ENCODE measurements at regions not wholly inside any gene's neighbourhood (a gene's known extent, or its start where the extent isn't known, plus 50 kb on each side); places are given as distances from the start of the nearest gene placed in this dataset.

DNA sequence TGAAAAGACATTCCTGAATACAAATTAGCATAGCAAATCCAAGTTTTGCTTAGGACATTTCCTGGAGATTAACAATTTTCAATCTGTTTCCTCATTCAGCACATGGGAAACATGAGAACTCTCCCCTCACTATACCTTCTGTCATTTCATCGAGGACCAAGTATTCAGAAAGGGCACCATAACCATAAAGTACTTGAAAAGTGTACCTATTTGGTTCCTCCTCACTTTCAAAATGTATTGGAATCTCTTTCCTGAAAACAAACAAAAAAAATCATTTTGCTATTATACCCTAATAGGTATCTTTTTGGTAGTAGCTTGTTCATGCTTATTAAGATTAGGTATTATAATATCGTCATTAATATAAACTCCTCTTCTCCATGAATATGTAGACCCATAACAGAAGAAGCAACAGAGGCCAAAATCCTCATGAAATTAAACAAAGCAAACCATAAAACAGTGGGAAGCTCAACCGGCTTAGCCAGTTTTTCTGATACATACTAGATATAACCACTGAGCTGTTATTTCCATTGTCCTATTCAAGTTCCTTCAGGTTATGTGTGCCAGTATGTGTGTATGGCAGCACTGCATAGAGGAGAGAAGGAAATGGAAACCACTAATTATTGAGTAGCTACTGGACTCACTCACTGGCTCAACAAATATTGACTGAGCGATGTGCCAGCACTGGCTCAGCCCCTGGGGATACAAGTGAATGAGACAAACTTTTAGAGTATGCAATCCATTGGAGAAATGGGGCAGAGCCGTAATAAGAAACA, 274.0 kb downstream of the MAFB start:
- H3K4me3 ChIP-seq (ENCODE audit: low read depth, low read length): no peak overlapping the region

- H3K4me3 ChIP-seq (ENCODE audit: low read depth, low read length): no peak overlapping the region
These were observed 279.0 kb downstream of the MAFB start for GRCh38 chr20:40410028-40410427.

GRCh38 chr20:40397467-40397866, 291.6 kb downstream of the MAFB start:
- no peak overlapping the region for H3K4me3 ChIP-seq (ENCODE audit: low read depth, low read length)

DNA sequence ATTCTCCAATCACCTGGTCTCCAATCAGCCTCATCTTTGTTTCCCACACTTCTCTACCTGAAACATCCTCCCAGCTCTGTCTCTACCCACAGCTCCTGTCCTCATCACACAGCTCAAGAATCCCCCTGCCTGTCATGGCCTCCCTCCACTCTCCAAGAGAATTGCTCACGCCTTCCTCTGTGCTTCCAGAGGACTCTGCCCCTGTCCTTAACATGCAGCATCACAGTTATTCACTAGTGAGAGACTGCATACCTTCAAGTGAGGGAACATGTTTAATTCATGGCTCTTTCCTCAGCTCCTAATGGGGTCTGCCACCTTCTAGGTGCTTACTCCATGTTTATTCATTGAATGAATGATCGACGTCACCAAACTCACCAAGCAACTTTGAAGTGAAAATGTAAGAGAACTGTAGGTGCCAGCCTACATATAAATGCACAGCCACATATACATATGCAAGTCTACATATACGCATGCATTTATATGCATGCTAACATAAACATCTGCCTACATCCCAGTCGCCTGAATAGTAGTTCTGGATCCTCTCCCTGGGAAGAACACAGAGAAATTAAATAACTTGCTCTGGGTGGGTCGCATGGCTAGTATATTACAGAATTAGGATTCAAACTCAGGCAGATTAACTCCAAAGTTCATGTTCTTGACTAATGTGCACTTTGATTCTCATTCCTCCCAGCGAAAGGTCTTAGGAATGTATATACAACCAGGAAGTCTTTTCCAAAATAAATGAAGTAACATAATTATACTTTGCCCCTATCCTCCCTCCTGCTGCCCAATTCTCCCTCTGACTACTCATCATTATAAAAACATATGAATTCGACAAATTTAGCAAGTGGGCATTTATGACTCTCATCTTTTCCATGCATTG, 295.6 kb downstream of the MAFB start:
- H3K4me3 ChIP-seq (ENCODE audit: low read depth, low read length): no peak overlapping the region

- no peak overlapping the region for H3K4me3 ChIP-seq (ENCODE audit: low read depth, low read length)
These were observed 298.4 kb downstream of the MAFB start for GRCh38 chr20:40390654-40391053.

- no peak overlapping the region for H3K4me3 ChIP-seq (ENCODE audit: low read depth, low read length)
These were observed 318.2 kb downstream of the MAFB start for GRCh38 chr20:40370800-40371199.

- H3K4me3 ChIP-seq (ENCODE audit: low read depth, low read length): no peak overlapping the region
These were observed 320.2 kb downstream of the MAFB start for GRCh38 chr20:40368876-40369275.

DNA sequence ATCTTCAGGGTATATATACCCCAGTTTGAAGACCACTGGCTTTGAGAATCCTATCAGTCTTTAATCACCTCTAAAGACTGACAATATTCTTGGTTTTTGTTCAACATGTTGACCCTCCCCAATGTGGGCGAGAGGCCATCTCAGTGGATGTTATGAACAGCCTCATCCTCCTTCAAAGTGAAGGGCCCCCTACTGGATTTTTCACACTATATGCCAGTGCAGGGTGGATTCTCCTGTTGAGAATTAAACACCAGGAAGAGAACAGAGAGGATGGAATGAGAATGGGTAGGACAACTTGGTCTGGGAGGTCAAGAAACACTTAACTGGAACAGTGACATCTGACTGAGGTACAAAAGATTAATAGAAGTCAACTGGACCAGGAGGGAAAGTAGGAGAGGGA, 327.1 kb downstream of the MAFB start:
- H3K4me3 ChIP-seq (ENCODE audit: low read depth, low read length): no peak overlapping the region

GRCh38 chr20:40359131-40359912, 329.7 kb downstream of the MAFB start:
- no peak overlapping the region for H3K4me3 ChIP-seq (ENCODE audit: low read depth, low read length)

GRCh38 chr20:40354880-40355279, 334.2 kb downstream of the MAFB start:
- no peak overlapping the region for H3K4me3 ChIP-seq (ENCODE audit: low read depth, low read length)

DNA sequence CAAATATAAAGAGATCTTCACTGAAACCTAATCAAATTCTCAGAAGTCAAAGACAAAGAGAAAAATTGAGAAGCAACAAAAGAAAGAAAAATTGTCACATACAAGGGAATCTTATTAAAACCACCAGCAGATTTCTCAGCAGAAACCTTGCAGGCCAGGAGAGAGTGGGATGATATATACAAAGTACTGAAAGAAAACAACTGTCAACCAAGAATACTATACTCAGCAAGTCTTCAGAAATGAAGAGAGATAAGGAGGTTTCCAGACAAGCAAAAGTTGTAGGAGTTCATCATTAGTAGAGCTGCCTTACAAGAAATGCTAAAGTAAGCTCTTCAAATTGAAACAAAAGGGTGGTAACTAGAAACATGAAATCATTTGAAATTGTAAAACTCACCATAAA, 345.6 kb downstream of the MAFB start:
- H3K4me3 ChIP-seq (ENCODE audit: low read depth, low read length): no peak overlapping the region

DNA sequence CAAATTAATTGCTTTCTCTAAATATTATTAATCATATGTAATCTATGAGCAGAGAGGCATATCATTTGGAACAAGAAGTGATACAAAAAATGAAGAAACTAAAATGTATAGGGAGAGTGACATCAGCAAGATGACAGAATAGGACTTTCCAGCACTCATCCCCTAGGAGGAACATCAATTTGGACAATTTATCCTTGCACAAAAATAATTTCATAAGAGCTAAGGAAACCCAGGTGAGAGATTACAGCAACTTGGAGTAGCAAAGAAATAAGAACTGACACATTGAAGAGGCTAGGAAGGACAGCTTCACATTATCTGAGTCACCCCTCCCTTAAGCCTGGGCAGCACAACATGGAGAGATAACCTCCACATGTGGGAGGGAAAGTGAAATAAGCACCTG, 347.5 kb downstream of the MAFB start:
- no peak overlapping the region for H3K4me3 ChIP-seq (ENCODE audit: low read depth, low read length)

- no peak overlapping the region for H3K4me3 ChIP-seq (ENCODE audit: low read depth, low read length)
These were observed 349.2 kb downstream of the MAFB start for GRCh38 chr20:40339661-40340449.

GRCh38 chr20:40336533-40336932, 352.5 kb downstream of the MAFB start:
- H3K4me3 ChIP-seq (ENCODE audit: low read depth, low read length): no peak overlapping the region

GRCh38 chr20:40335901-40336351, 353.1 kb downstream of the MAFB start:
- no peak overlapping the region for H3K4me3 ChIP-seq (ENCODE audit: low read depth, low read length)

DNA sequence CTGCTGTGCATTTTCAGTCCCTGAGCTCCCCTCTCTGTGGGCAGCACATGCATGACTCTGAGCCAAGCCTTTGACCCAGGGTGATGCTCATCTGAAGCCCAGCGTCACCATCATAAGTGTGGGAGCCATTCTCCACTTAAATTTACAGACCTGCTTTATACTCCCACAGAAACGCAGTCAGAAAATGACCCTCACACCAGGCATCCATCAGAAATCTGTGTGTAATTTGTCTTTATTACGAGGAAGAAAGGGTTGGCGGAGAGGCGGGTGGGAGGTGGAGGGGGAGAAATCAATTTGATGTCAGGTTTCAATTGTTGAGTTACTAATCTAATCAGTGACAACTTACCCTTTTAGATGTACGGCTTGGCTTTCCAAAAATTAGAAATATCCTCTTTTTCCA, 353.6 kb downstream of the MAFB start:
- H3K4me3 ChIP-seq (ENCODE audit: low read depth, low read length): no peak overlapping the region

DNA sequence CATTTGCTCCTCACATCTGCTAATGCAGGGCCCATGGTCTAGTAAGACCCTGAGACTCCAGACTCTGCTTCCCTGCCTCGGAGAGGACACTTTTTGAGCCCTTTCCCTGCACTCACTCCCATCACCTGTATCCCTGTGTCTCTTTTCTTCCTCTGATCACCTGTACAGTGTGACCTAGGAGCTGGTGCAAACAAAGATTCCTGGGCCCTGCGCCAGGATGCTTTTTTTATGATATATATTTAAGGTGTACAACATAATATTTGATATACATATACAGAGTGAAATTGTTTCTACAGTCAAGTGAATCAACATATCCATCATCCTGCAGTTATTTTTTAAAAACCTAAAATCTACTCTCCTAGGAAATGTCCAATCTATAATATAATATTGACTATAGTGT, 355.4 kb downstream of the MAFB start:
- no peak overlapping the region for H3K4me3 ChIP-seq (ENCODE audit: low read depth, low read length)

GRCh38 chr20:40331807-40332560, 357.1 kb downstream of the MAFB start:
- H3K4me3 ChIP-seq (ENCODE audit: low read depth, low read length): no peak overlapping the region

DNA sequence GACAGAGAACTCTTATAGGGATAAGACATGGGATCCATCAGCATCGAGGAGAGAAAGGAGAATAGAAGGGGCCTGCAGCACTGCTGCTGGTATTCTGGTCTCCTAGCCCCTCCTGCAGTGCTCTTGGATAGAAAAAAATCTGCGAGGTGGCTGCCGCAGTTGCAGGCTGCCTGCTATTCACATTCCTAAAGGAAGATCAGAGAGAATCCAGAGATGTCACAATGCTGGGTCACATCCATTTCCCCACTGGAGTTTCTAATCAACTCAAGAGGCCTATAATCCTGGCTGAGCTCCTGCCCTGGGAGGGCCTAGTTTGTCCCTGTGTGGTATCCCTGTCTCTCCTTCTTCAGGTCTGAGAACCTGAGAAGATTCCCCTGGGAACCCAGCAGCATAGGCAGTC, 357.8 kb downstream of the MAFB start:
- H3K4me3 ChIP-seq (ENCODE audit: low read depth, low read length): no peak overlapping the region

DNA sequence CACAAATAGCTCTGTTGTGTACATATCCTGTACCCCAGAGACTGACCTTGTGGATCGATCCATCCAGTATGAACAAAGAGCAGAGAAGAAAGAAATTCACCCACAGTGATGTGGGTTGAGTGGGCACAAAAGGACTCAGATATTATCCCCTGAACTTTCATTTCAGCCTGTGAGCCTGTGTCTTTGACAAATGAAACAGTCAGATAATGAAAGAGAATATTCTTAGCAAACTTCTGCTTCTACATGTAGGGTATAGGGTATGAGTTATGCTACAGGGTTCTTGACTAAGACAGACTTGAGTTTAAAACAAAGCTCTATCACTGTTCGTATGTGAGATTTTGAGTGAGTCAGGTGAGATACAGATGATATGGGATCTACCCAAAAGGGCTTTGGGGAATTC, 359.7 kb downstream of the MAFB start:
- H3K4me3 ChIP-seq (ENCODE audit: low read depth, low read length): no peak overlapping the region

All from iPS-11a (cell line).